Neural cell (in vitro differentiated cells): ENCODE measurements at regions not wholly inside any gene's neighbourhood (a gene's known extent, or its start where the extent isn't known, plus 50 kb on each side); places are given as distances from the start of the nearest gene placed in this dataset.

Source experiments
- EZH2 ChIP-seq: fragments of 200-600, 300-800 bp; shearing (Covaris generic), sonication (generic); IDR thresholded peaks from 2 replicates; pipeline ENCODE4 v1.6.1; 2014; ENCODE audit warnings: antibody characterized with exemption, low read length, borderline replicate concordance, mild to moderate bottlenecking; ENCODE audit not compliant: insufficient read depth, poor library complexity, severe bottlenecking
- POLR2AphosphoS5 ChIP-seq: IDR thresholded peaks from 2 replicates; pipeline ENCODE4 v1.6.1; 2012
- TAF1 ChIP-seq: IDR thresholded peaks from 2 replicates; pipeline ENCODE4 v1.6.1; 2012; ENCODE audit warnings: low read depth
- TF ChIP-seq, protein P1 (sequence below): fragments of 450-650 bp; IDR thresholded peaks from 2 replicates; pipeline ENCODE4 v1.5.1; 2014; ENCODE audit warnings: antibody characterized with exemption, mild to moderate bottlenecking, moderate library complexity; ENCODE audit not compliant: poor library complexity, severe bottlenecking

DNA sequence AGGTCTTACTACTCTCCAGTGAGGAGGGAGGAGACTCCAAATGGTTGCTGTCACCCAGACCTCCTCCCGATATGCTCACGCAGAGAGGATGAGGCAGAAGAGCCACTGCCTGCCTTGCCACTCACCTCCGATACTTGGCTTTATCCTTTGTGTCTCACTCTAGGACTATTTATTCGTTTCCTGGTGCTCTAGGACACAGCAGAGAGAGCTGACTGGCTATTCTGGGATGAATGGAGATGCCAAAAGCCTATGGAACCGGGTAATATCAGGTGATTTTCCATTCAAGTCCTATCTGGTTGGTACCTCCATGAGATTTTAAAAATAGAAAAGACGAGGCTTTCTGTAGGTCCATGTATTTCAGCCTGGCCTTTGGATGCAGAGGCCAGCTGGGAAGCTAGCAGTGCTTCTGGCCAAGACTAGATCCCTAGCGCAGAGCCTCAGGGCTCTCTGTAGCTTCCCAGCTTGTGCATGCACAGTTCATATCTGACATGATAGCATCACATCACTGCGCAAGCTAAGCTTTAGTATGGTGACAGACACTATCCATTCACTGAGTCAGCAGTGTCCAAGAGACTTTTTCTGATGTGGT, 239.0 kb upstream of the ANKRD30A start:
- TF ChIP-seq, protein P1, sequence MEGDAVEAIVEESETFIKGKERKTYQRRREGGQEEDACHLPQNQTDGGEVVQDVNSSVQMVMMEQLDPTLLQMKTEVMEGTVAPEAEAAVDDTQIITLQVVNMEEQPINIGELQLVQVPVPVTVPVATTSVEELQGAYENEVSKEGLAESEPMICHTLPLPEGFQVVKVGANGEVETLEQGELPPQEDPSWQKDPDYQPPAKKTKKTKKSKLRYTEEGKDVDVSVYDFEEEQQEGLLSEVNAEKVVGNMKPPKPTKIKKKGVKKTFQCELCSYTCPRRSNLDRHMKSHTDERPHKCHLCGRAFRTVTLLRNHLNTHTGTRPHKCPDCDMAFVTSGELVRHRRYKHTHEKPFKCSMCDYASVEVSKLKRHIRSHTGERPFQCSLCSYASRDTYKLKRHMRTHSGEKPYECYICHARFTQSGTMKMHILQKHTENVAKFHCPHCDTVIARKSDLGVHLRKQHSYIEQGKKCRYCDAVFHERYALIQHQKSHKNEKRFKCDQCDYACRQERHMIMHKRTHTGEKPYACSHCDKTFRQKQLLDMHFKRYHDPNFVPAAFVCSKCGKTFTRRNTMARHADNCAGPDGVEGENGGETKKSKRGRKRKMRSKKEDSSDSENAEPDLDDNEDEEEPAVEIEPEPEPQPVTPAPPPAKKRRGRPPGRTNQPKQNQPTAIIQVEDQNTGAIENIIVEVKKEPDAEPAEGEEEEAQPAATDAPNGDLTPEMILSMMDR = no peak
- TF ChIP-seq EZH2 (no peak), TAF1 (no peak), POLR2AphosphoS5 (no peak)
